T-helper 2 cell treated with Interferon-gamma antibody and Interleukin-4, amounts not matched to agents 5 μg/mL and 100 μg/mL, for 36 hours (primary cell): ENCODE measurements at regions not wholly inside any gene's neighbourhood (a gene's known extent, or its start where the extent isn't known, plus 50 kb on each side); places are given as distances from the start of the nearest gene placed in this dataset.

Experiments used
- DNase-seq: peaks from one replicate; pipeline ENCODE4 v3.0.0; 2021; ENCODE audit warnings: low spot score
- H3K27ac Mint-ChIP-seq: one replicate; pipeline ENCODE4 v1.8.0; 2021; ENCODE audit warnings: mild to moderate bottlenecking, mixed read lengths
- H3K27me3 Mint-ChIP-seq: one replicate; pipeline ENCODE4 v1.8.0; 2021; ENCODE audit warnings: low read depth, mixed read lengths
- H3K36me3 Mint-ChIP-seq: one replicate; pipeline ENCODE4 v1.8.0; 2021; ENCODE audit warnings: low read depth, mixed read lengths
- H3K4me1 Mint-ChIP-seq: one replicate; pipeline ENCODE4 v1.8.0; 2021; ENCODE audit warnings: low read depth, mixed read lengths
- H3K4me3 Mint-ChIP-seq: one replicate; pipeline ENCODE4 v1.8.0; 2022; ENCODE audit warnings: mild to moderate bottlenecking, moderate library complexity, mixed read lengths
- H3K9me3 Mint-ChIP-seq: one replicate; pipeline ENCODE4 v1.8.0; 2021; ENCODE audit warnings: mixed read lengths

DNA sequence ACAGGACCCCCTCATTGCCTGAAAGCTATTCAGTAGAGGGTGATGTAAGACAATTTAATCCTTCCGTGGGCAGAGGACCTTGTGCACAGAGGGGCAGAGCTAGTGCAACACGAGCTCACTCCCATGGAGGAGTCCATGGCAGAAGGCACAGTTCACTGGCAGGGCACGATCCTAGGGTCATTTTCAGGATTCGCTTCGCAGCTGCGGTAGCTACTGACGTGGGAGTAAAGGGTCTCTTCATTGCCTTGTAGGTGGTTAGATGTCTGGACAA is 207.8 kb downstream of the FOXO1 start:
- Mint-ChIP-seq H3K9me3 (no peaks in the 10 kb centered on the region), H3K4me3 (no peak overlapping the region), H3K36me3 (no peaks in the 10 kb centered on the region), H3K27ac (no peak overlapping the region), H3K4me1 (no peaks in the 10 kb centered on the region), H3K27me3 (no peaks in the 10 kb centered on the region)
- DNase-seq = no peak

DNA sequence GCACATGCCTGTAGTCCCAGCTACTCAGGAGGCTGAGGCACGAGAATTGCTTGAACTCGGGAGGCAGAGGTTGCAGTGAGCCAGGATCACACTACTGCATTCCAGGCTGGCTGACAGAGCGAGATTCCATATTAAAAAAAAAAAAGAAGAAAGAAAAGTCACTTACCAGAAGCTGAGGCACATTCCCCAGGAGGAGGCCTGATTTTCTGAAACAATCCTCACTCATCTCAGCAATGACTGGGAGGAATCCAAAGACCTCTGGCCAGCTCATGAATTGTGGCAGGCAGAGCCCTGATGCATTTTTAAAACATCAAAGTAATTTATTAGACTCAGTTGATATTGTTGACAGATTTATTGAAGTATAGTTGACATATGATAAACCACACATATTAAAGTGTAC is 206.3 kb downstream of the FOXO1 start:
- no peak for DNase-seq
- no peak overlapping the region for H3K4me3 Mint-ChIP-seq
- H3K27ac Mint-ChIP-seq = no peak overlapping the region
- no peaks in the 10 kb centered on the region for H3K4me1 Mint-ChIP-seq
- no peaks in the 10 kb centered on the region for H3K9me3 Mint-ChIP-seq
- H3K27me3 Mint-ChIP-seq = no peaks in the 10 kb centered on the region
- H3K36me3 Mint-ChIP-seq = no peaks in the 10 kb centered on the region

DNA sequence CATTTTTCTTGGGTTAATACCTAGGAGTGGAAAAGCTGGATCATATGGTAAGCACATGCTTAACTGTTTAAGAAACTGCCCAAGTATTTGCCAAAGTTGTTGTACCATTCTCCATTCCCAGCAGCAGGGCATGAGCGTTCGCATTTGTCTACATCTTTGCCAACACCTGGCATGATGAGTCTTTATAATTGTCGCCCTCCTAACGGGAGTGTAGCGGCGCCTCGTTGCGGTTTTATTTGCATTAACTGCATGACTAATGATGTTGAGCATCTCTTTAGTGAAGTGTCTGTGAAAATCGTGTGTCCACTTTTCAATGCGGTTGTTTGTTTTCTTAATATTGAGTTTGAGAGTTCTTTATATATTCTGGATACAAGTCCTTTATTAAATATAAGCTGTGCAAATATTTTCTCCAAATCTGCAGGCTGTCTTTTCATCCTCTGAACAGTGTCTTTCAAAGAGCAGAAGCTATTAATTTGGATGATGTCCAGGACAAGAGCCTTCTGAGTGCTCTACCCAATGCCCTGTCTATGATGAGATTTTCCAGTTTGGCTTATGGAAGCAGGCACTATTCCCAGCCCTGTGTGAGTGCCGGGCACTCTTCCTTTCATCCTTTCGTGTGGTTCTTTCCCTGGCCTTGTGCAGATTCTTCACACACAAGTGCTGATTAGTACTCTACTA is 202.0 kb downstream of the FOXO1 start:
- H3K36me3 Mint-ChIP-seq = no peaks in the 10 kb centered on the region
- H3K27ac Mint-ChIP-seq = no peak overlapping the region
- no peak for DNase-seq
- no peak overlapping the region for H3K4me3 Mint-ChIP-seq
- no peaks in the 10 kb centered on the region for H3K9me3 Mint-ChIP-seq
- H3K27me3 Mint-ChIP-seq = no peaks in the 10 kb centered on the region
- H3K4me1 Mint-ChIP-seq = no peaks in the 10 kb centered on the region

DNA sequence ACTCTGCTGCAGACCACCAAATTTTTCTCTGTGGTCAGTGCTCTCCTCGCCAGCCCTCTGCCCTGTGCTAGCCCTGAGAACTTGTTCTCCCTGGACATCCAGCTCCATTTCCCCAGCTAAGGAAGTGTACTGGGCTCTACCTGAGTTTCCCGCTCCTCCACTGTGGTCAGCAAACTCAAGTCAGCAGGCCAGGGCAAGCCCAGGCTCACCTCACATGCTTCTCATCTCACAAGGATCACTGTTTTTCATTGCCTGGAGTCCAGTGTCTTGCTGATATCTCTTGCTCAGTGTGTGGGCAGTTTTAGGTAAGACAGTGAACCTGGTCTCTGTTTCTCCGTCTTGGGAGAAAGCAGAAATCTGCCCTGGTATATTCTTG is 201.4 kb downstream of the FOXO1 start:
- Mint-ChIP-seq H3K27me3 (no peaks in the 10 kb centered on the region), H3K36me3 (no peaks in the 10 kb centered on the region)

DNA sequence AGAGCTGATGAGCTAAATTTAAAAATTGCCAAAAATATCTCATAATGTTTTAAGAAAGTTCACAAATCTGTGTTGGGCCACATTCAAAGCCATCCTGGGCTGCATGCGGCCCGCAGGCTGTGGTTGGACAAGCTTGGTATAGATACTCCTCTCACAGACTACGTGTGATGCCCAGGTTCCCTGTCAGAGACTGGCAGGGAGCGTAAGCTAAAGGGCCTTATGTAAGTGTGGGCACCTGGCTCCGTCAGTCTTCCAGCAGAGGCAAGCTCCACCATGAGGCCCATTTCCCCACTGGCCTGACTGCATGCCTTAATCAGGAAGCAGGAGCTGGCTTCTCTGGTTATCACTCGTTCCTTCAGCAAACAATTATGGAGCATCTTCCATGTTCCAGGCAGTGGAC is 200.2 kb downstream of the FOXO1 start:
- H3K9me3 Mint-ChIP-seq = no peaks in the 10 kb centered on the region
- no peak overlapping the region for H3K27ac Mint-ChIP-seq
- H3K27me3 Mint-ChIP-seq = no peaks in the 10 kb centered on the region
- no peak overlapping the region for H3K4me3 Mint-ChIP-seq
- DNase-seq = no peak
- no peaks in the 10 kb centered on the region for H3K36me3 Mint-ChIP-seq
- no peaks in the 10 kb centered on the region for H3K4me1 Mint-ChIP-seq

More for the DNA sequence above, 201.4 kb downstream of the FOXO1 start:
- Mint-ChIP-seq H3K4me1 (no peaks in the 10 kb centered on the region), H3K27ac (no peak overlapping the region), H3K9me3 (no peaks in the 10 kb centered on the region), H3K4me3 (no peak overlapping the region)
- DNase-seq = no peak

DNA sequence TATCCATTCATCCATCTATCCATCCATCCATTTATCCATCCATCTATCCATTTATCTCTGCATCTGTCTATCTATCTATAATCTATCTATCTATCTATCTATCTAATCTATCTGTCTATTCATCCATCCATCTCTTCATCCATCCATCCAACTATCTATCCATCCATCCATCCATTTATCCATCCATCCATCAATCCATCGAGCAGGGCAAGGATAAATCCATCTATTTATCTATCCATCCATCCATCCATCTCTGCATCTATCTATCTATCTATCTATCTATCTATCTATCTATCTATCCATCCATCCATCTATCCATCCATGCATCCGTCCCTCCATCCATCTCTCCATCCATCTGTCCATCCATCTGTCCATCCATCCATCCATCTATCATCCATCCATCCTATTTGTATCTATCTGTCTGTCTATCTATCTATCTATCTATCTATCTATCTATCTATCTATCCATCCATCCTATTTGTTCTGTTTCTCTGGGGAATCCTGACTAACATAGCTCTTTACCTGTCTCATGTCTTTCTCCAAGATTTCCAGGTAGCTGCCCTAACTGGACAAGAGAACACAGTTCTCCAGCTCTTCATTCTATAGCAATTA is 198.1 kb downstream of the FOXO1 start:
- H3K36me3 Mint-ChIP-seq = no peaks in the 10 kb centered on the region
- no peaks in the 10 kb centered on the region for H3K9me3 Mint-ChIP-seq
- H3K27me3 Mint-ChIP-seq = no peaks in the 10 kb centered on the region

DNA sequence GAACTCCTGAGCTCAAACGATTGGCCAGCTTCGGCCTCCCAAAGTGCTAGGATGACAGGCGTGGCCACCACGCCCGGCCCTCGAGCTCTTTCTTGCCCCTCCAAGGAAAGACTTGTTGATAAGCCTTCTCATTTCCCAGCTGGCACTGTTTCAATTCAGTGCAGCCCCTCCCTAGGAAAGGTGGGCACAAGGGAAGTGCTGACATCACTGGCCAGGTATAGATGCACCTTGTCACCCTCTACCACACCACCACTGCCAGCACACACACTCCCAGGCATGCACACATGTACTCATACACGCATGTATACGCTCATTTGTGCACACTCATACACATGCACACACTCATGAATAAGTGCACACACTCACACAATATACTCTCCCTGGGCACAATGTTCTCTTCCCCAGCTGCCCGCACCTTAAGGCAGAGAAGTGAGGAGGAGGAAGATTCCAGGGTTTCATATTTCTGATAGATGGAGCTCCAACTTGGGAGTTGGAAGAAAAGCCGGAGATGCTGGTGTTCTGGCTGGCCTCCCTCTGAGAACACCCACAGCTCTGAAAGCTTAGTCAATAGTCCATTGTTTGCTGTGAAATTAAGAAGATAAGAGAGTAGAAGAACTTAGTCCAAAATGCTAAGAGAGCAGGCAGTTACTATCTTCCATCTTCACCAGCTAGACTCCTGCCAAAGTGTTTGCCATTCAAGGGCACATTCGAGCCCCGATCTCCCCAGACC is 196.7 kb downstream of the FOXO1 start:
- Mint-ChIP-seq H3K9me3 (no peaks in the 10 kb centered on the region), H3K36me3 (no peaks in the 10 kb centered on the region), H3K4me3 (no peak overlapping the region), H3K27me3 (no peaks in the 10 kb centered on the region), H3K27ac (no peak overlapping the region), H3K4me1 (no peaks in the 10 kb centered on the region)
- no peak for DNase-seq

More for the DNA sequence above, 198.1 kb downstream of the FOXO1 start:
- no peaks in the 10 kb centered on the region for H3K4me1 Mint-ChIP-seq
- DNase-seq = no peak
- no peak overlapping the region for H3K27ac Mint-ChIP-seq
- H3K4me3 Mint-ChIP-seq = no peak overlapping the region

DNA sequence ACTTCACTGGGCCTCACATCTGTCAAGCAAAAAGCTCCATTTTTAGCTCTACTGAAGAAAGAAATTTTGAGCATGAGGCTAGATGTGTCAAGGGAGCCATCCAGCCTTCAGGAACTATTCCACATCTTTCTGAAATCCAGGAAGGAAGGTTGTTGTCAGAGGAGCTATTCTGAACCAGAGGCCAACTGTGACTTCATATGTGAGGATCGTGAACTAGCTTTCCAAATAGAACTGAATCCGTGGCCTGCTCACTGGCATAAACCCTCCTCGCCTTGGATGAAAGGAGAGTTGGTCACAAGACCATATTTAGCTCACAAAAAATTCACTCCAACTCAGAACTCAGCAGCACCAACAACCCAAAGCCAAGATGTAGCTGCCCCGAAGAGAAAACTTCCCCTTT is 195.8 kb downstream of the FOXO1 start:
- Mint-ChIP-seq H3K9me3 (no peaks in the 10 kb centered on the region), H3K4me1 (no peaks in the 10 kb centered on the region), H3K36me3 (no peaks in the 10 kb centered on the region), H3K4me3 (no peak overlapping the region), H3K27me3 (no peaks in the 10 kb centered on the region), H3K27ac (no peak overlapping the region)
- no peak for DNase-seq

DNA sequence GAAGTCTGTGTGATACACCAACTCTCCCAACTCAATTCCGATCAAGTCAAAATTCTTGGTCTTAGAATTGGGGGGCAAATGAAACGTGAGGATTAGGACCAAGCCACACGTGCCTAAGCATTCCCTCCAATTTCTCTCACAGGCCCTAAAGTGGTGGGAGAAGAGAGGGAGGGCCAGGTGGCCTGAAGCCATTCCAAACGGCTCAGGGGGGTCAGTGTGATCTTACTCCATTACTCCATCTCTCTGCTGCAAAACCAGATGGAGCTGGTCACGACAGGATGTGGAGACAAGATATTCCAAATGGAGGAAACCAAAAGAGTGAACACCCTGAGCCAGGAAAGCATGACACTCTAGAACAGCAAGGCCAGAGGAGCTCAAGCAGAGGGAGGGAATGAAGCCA is 195.4 kb downstream of the FOXO1 start:
- Mint-ChIP-seq H3K27ac (no peak overlapping the region), H3K4me3 (no peak overlapping the region)

DNA sequence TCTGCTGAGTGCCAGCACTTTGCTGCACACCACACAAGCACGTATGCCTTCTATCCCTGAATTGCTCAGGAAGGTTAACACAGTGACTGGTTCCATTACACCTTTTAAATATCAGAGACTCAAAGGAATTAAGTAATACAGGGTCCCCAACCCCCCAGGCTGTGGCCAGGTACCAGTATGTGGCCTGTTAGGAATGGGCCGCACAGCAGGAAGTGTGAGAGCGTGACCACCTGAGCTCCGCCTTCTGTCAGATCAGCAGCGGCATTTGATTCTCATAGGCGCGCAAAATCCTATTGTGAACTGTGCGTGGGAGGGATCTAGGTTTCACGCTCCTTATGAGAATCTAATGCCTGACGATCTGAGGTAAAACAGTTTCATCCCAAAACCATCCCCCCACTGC is 194.5 kb downstream of the FOXO1 start:
- no peaks in the 10 kb centered on the region for H3K36me3 Mint-ChIP-seq
- no peak for DNase-seq
- H3K27ac Mint-ChIP-seq = no peak overlapping the region
- H3K9me3 Mint-ChIP-seq = no peaks in the 10 kb centered on the region
- no peaks in the 10 kb centered on the region for H3K27me3 Mint-ChIP-seq
- H3K4me3 Mint-ChIP-seq = no peak overlapping the region
- H3K4me1 Mint-ChIP-seq = no peaks in the 10 kb centered on the region

More for the DNA sequence above, 195.4 kb downstream of the FOXO1 start:
- Mint-ChIP-seq H3K4me1 (no peaks in the 10 kb centered on the region), H3K27me3 (no peaks in the 10 kb centered on the region), H3K36me3 (no peaks in the 10 kb centered on the region), H3K9me3 (no peaks in the 10 kb centered on the region)
- DNase-seq = no peak

DNA sequence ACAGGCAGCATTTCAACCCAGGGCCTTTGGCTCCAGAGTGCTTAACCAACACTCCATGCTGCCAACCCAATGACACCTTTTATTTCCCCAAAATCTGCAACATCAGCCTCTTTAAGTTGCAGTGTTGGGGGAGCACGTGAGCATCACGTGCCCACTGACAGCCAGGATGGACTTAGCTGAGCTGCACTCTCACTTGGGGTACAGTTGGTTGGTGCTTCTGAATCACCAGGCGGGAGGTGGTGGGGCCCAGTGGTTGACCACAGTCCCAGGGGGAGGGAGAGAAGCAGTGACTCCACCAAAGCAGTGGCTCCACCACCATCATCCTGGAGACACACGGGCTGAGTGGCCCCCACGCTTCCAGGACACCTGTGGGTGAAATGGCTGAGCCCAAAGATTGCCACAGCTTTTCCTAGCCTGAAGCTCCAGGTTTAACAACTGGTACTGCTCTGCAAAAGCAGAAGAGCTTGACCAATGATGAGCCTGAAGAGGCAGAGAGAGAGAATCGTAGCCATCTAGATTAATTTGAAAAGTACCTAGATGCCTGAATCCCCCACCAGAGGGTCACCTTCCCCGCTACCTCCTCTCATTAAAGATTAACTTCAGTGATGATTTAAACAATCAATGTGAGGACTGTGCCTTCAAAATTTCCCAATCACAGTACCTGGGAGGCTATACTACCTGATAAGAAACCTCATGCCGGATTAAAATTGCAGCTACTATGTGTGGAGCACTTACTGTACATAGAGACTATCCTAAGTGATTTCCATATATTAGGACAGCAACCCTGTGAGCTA is 193.8 kb downstream of the FOXO1 start:
- no peaks in the 10 kb centered on the region for H3K9me3 Mint-ChIP-seq
- DNase-seq = no peak
- no peak overlapping the region for H3K4me3 Mint-ChIP-seq
- no peaks in the 10 kb centered on the region for H3K27me3 Mint-ChIP-seq
- no peaks in the 10 kb centered on the region for H3K36me3 Mint-ChIP-seq
- no peaks in the 10 kb centered on the region for H3K4me1 Mint-ChIP-seq
- H3K27ac Mint-ChIP-seq = no peak overlapping the region

DNA sequence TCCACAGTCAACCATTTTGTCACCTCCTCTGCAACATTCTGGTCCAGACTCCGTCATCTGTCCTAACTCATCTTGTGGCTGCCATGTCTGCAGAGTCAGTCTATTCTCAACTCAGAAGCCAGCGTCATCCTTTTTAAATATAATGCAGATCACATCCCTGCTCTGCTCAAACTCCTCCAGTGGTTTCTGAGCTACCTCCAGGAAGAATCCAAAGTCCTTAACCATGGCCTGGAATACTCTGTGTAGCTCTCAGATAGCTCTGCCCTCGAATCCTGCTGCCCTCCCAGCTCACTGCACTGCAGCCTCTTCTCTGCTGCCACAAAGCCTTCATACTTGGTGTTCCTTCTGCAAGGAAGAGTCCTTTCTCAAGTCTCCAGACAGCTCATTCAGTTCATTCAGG is 190.8 kb downstream of the FOXO1 start:
- no peak for DNase-seq
- H3K9me3 Mint-ChIP-seq = no peaks in the 10 kb centered on the region
- H3K27ac Mint-ChIP-seq = no peak overlapping the region
- H3K36me3 Mint-ChIP-seq = no peaks in the 10 kb centered on the region
- H3K27me3 Mint-ChIP-seq = no peaks in the 10 kb centered on the region
- peaks cover 1% of the 10 kb centered on the region for H3K4me1 Mint-ChIP-seq
- H3K4me3 Mint-ChIP-seq = no peak overlapping the region

DNA sequence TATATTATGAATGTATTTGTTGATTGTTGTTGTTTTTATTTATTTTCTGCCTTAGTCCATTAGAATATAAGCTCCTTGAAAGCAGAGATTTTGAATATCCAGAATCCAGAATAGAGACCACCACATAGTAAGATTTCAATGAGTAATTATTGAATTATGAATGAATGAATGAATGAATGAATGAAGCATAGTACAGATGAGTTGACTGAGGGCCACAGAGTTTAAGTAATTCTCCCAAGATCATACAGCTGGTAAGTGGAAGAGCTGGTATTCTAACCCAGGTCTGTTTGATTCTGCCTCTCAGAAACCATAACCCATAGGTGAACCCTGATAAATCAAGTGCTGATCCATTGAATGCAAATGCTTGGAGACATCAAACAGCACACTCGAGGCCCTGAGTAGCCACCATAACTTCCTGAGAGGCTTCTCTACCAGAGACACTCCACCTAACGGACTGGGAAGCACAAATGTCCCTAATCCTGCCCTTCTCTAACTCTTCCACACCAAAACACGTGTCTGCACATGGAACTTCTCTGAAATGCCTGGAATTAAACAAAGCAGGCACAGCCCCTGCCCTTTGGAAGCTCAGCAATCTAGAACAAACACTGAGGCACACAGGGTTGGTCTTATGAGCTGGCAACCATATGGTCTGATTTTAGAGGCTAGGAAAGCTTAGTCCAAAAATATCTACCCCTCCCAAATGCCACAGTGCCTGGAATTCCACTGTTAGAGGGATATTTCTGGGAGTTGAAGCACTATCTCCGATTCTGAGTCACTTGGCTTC is 190.1 kb downstream of the FOXO1 start:
- no peaks in the 10 kb centered on the region for H3K27me3 Mint-ChIP-seq
- H3K4me3 Mint-ChIP-seq = no peak overlapping the region
- no peak for DNase-seq
- no peaks in the 10 kb centered on the region for H3K9me3 Mint-ChIP-seq
- no peaks in the 10 kb centered on the region for H3K36me3 Mint-ChIP-seq
- peaks cover 6% of the 10 kb centered on the region for H3K4me1 Mint-ChIP-seq
- H3K27ac Mint-ChIP-seq = no peak overlapping the region
